Glomerular visceral epithelial cell (primary cell): ENCODE measurements at regions not wholly inside any gene's neighbourhood (a gene's known extent, or its start where the extent isn't known, plus 50 kb on each side); places are given as distances from the start of the nearest gene placed in this dataset.
"Not testable (repeated sequence)": the region's sequence is repeated elsewhere in the genome, so short reads cannot be mapped to it uniquely, and the experiment has no call there.

Source experiments
- DNase-seq: peaks from one replicate; pipeline ENCODE4 v3.0.0-alpha.2; 2016; ENCODE audit errors: extremely low spot score

DNA sequence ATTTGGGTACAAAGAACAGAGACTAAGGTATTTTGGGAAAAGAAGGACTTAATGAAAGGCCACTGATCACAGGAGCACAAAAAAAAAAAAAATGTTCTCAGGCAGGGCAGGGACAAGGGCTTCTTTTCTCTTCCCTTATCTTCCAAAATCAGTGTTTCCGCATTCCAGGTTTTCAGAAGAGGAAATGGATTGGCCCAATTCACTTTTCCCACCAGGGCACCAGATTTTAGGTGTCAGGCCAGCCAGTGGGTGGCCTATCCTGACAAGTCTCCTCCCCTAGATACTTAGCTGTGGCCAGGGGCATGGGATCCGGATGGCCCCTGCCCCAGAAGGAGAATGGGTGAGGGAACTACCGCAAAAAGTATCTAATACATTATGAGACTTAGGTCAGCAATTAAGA, 88.9 kb upstream of the WAC start:
- DNase-seq, result no peak

DNA sequence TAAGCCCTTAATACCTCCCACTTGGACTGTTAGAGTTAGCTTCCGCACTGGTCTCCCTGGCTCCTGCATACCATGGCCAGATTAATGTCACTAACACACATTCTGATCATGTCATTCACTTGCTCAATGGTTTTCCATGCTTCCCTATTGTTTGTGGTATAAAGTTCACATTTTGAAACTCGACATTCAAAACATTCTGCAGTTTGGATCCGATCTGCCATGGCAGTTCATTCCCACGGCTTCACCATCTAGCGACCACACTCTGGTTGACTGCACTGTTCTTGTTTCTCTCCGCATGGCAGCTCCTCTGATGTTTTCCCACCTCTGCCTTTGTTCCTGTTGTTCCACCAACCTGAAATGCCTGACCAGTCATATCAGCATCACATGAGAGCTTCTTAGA, 87.4 kb upstream of the WAC start:
- no peak for DNase-seq

GRCh38 chr10:28449382-28449781, 83.5 kb upstream of the WAC start:
- no peak for DNase-seq

GRCh38 chr10:28449926-28450325, 83.0 kb upstream of the WAC start:
- DNase-seq, result no peak

GRCh38 chr10:28453926-28454325, 79.0 kb upstream of the WAC start:
- DNase-seq, result no peak

- no peak for DNase-seq
Observed at GRCh38 chr10:28457110-28457509, 75.8 kb upstream of the WAC start.

DNA sequence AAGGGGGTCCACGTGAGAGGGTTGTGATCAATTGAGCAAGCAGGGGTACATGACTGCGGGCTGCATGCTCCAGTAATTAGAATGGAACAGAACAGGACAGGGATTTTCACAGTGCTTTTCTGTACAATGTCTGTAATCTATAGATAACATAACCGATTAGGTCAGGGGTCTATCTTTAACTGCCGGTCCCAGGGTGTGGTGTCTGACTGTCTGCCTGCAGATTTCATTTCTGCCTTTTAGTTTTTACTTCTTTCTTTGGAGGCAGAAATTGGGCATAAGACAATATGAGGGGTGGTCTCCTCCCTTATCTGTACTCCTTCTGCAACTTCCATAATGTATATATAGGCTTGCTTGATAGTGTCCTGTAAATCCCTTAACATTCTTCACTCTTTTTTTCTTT, 75.0 kb upstream of the WAC start:
- not testable (repeated sequence) for DNase-seq

DNA sequence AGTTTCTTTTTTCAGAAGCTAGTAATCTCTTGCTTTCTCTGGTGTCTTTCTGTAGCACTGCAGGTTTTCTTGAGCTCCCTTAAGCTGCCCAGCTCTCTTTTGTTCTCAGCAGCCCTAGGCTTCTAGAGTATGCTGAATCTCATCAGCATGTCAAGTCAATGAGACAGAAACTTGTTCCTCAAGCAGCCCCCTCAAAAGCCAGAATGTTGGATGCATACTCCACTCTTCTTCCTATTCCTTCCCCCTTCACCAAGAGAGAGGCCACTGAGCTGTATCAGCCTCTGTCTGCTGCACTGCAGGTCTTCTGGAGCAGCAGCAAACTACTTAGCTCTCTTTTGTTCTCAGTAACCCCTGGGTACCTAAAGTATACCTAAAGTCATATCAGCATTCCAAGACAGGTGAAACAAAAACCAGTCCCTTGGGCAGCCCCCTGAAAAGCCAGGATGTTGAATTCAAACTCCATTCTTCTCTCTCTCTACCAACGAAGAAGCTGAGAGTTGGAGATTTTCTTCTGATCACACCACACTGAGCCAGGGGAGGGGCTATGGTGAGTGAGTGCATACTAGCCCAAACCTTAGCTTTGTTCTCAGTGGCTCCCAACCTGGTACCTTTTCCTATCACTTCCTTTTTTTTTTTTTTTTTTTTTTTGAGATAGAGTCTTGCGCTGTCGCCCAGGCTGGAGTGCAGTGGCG, 73.3 kb upstream of the WAC start:
- no peak for DNase-seq

DNA sequence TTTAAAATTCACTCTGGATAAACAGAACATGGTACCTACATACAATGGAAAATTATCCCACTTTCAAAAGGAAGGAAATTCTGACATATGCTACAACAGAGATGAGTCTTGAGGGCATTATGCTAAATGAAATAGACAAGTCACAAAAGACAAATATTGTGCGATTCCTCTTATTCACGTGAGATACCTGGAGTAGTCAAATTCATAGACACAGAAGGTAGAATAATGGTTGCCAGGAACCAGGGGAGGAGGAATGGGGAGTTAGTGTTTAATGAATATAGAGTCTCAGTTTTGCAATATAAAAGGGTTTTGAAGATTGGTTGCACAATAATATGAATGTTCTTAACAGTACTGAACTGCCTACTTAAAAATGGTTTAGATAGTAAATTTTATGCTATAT, 69.8 kb upstream of the WAC start:
- no peak for DNase-seq

- DNase-seq, result no peak
Observed at GRCh38 chr10:28463676-28464395, 69.1 kb upstream of the WAC start.

GRCh38 chr10:28467615-28468014, 65.3 kb upstream of the WAC start:
- no peak for DNase-seq

DNA sequence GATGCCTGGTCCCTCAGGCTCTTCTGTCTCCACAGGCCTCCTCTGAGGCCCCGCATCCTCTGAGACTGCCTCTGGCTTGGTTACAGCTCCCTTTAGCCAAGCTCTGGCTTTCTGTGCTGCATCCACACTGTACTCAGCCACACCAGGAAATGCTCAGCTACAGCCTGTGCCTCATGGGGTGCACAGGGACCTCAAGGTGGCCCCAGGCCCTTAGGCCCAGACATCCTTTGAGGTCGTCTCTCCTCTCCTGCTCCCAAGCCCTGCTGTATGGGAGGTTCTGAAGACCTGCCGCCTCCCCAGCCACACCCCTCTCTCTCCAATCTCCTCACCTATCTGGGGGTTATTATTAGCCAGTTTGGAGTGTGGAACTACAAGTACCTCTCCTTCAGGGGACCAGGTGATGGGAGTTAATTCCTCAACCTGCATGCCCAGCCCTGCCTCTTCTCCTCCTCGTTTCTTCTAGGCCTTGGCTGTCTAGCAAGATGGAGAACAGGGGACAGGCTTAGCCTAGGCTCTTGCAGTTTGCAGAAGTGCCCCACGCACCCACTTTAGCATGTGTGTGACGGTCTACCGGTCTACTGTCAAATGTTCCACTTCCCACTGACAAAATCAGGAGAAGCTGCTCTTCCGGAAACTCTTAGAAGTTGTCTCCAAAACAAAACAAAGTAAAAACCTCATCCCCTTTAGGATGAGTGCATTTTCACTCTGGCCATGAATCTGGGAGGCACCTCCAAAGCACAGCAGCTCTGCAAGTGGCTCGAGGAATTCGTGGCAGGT, 64.0 kb upstream of the WAC start:
- no peak for DNase-seq

DNA sequence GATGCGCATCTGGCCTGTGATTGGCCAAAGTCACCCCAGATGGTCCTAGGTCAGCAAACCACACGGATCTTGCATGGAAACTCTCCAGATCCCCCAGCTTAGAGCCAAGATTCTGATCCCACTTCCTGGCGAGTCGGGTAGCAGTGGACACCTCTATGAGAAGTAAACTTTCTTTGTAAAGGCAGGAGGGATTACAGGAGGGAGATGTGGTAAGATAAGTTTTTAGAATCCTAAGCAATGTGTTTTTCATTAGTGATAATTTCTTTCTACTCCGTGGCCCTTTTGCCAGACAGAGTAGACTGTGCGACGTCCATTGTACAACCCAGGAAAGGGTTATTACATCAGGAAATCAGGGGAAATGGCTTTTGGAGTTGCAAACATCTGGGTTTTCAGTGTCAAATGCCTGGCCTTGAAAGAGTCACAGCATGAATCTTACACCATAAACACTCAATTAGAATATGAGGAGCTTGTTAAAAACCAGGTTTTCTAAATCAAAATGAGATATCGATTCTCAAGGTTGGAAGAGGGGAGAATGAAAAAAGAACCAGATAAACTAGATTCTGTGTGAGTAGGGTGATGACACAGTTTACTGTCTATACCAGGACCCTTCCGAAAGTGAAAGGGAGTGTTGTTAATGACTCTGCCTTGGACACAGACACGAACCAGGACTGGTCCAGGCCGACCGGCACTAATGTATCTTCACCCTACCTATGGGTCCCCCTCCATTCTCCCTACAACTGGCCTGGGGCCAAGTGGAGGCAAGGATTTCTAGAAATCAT, 61.9 kb upstream of the WAC start:
- DNase-seq, result no peak

GRCh38 chr10:28471652-28472050, 61.3 kb upstream of the WAC start:
- DNase-seq, result no peak

DNA sequence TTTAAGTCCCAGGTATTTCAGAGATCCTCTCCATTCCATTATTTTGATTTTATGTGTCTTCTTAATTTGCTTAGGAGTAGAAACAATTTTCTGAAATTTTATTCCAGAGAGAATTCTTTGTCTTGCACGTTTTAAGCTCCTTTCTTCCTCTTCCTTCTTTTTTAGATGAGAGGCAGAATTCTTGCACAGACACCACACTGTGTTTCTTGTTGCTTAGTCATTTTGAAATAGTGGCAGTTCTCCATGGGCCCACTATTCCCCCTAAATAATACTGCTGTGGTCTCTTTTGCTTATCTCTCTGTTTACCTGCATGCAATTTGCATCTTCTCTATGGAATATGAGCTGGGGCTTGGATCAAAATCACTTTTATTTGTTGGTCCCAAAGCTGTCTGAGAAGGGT, 54.3 kb upstream of the WAC start:
- no peak for DNase-seq

- DNase-seq, result no peak
Observed at GRCh38 chr10:28479425-28479865, 53.5 kb upstream of the WAC start.

DNA sequence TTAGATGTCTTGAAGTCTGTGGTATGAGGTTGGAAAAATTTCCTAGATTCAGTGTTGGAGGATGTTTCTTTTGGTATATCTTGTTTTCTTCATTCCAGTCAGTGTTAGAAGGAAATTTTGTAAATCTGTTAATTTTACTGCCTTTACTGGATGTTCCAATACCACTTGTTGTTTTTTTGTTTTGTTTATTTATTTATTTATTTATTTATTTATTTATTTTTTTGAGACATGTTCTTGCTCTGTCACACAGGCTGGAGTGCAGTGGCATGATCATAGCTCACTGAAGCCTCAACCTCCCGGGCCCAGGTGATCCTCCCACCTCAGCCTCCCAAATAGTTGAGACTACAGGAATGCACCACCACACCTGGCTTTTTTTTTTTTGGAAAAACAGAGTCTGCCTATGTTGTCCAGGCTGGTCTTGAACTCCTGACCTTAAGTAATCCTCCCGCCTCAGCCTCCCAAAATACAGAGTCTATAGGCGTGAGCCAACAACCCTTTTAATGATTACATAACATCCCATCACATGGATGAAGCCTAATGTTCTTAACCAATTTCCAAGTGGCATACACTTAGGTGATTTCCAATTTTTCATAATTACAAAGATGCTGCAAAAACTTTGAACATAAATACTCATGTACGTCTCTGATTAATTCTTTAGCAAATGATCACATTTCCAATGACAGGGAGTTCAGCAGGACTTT, 52.8 kb upstream of the WAC start:
- no peak for DNase-seq

DNA sequence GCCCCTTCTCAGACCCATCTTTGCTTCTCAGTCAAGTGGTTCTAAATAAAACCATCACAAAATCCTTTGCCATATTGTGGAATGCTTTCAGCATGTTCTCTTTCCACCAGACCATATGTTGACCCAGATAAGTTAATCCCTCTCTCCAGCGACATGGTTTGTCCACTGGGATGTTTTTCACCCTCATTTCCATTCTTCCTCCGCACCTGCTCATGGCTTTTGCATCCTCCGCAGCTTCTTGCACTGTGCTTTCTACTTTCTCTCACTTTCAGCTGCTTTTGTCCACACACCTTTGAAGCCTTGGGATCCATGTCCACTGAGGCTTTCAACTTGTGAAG, 52.3 kb upstream of the WAC start:
- DNase-seq, result no peak

DNA sequence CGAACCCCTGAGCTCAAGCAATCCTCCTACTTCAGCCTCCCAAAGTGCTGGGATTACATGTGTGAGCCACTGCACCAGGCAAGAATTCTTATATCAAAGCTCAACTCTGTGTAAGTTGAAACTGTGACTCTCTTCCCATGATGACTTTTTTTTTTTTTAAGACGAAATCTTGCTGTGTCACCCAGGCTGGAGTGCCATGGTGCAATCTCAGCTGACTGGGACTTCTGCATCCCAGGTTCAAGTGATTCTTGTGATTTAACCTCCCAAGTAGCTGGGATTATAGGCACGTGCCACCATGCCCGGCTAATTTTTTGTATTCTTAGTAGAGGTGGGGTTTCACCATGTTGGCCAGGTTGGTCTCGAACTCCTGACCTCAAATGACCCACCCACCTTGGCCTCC, 51.6 kb upstream of the WAC start:
- not testable (repeated sequence) for DNase-seq

DNA sequence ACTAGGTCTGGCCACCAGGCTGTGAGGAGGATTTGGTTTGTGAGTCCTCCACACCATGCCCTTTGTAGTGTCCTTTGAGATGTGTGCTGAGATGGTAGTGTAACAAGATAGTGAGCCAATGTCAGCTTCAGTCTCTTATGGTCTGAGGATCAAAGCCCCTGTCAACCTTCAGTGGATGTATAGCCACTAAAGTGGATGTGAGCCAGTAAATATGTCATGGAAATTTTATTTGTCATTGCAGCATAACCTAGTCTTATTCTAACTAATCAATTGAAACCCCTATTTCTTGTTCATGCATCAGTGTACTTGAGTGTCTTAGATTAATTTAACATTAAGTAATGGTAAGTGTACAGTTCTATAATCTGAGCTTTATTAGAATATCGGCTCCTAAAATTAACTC, 51.0 kb upstream of the WAC start:
- no peak for DNase-seq
